ENCODE measurements at regions not wholly inside any gene's neighbourhood (a gene's known extent, or its start where the extent isn't known, plus 50 kb on each side); places are given as distances from the start of the nearest gene placed in this dataset.

GRCh38 chr6:9481292-9482029 lies 933.4 kb downstream of the TFAP2A start:
- intact Hi-C loops (cut with micrococcal nuclease; ENCODE audit: unreplicated experiment) (no loop called here), in situ Hi-C loops (cut with HindIII; ENCODE audit: extremely low pct_ligation_motif_present, low pct_unique_long_range_greater_than_20kb) (no loop called here)
- H3K9me3 ChIP-seq (ENCODE audit: low read length): peaks cover 29% of the 10 kb centered on the region
- no peak overlapping the region for H2AFZ ChIP-seq (ENCODE audit: low read length)
- H3K36me3 ChIP-seq (replicated peaks in 1 of 2; ENCODE audit: control insufficient read depth in 1 of 2, insufficient read depth in 2 of 2, low read length in 2 of 2): no peaks in the 10 kb centered on the region
- 4% methylated on average over 7 of the region's 7 CpGs for WGBS (ENCODE audit: low lambda C conversion rate)
- no peaks in the 10 kb centered on the region for H4K20me1 ChIP-seq (ENCODE audit: insufficient read depth, low read length)
- TF ChIP-seq PCBP1 (IDR thresholded peaks at IDR 0.05; ENCODE audit: borderline replicate concordance, low read depth, low read length) (no peak), NCOA5 (CRISPR knock-in tag; IDR thresholded peaks at IDR 0.05) (no peak), PAX8 (CRISPR knock-in tag; IDR thresholded peaks at IDR 0.05; ENCODE audit: borderline replicate concordance) (no peak), ZFP62 (CRISPR knock-in tag; IDR thresholded peaks at IDR 0.05) (no peak), NR0B2 (CRISPR knock-in tag; IDR thresholded peaks at IDR 0.05) (no peak), TOE1 (CRISPR knock-in tag; IDR thresholded peaks at IDR 0.05) (no peak), ZBTB3 (CRISPR knock-in tag; IDR thresholded peaks at IDR 0.05; ENCODE audit: borderline replicate concordance, low read depth) (no peak), ZNF547 (CRISPR knock-in tag; IDR thresholded peaks at IDR 0.05) (no peak), NR3C1 (CRISPR knock-in tag; IDR thresholded peaks at IDR 0.05) (no peak), SMAD3 (CRISPR knock-in tag; IDR thresholded peaks at IDR 0.05) (no peak), PPARG (CRISPR knock-in tag; conservative IDR thresholded peaks at IDR 0.05) (no peak), ZNF180 (CRISPR knock-in tag; IDR thresholded peaks at IDR 0.05; ENCODE audit: borderline replicate concordance, low read depth) (no peak), ZFY (CRISPR knock-in tag; IDR thresholded peaks at IDR 0.05) (no peak), RBFOX2 (IDR thresholded peaks at IDR 0.05; ENCODE audit: low read depth, low read length) (no peak), ZNF510 (CRISPR knock-in tag; IDR thresholded peaks at IDR 0.05; ENCODE audit: low read depth) (no peak), SP2 (CRISPR knock-in tag; IDR thresholded peaks at IDR 0.05) (no peak), SETDB1 (CRISPR knock-in tag; IDR thresholded peaks at IDR 0.05; ENCODE audit: borderline replicate concordance) (no peak), RBAK (CRISPR knock-in tag; IDR thresholded peaks at IDR 0.05) (no peak)
- ATAC-seq (no peak), DNase-seq (ENCODE audit: low spot score) (no peak), FAIRE-seq (no peak)
- no peak overlapping the region for H3K4me3 ChIP-seq (replicated peaks in 1 of 3; ENCODE audit: insufficient read depth in 1 of 3, low read depth in 2 of 3, low read length in 3 of 3)
- no peak overlapping the region for H3K27ac ChIP-seq (ENCODE audit: extremely low read length, insufficient read depth, low read length)
- no peaks in the 10 kb centered on the region for H3K27me3 ChIP-seq (ENCODE audit: control insufficient read depth in 1 of 2, insufficient read depth in 2 of 2, low read length in 2 of 2)
- ChIA-PET CTCF (ENCODE audit: low intra/inter-chr PET ratio, low total read pairs) (no interaction called here), POLR2A (no interaction called here)
- H3K4me2 ChIP-seq (ENCODE audit: low read depth, low read length): no peak overlapping the region
- BruUV-seq (replicated peaks): no TSS peak
- H3K79me2 ChIP-seq (ENCODE audit: insufficient read depth, low read length): no peaks in the 10 kb centered on the region
- H3K4me1 ChIP-seq (ENCODE audit: insufficient read depth, low read length): no peaks in the 10 kb centered on the region
- no peak overlapping the region for H3K9ac ChIP-seq (ENCODE audit: insufficient read depth, low read depth, low read length)

Data from HepG2 (cell line).